ENCODE measurements at regions not wholly inside any gene's neighbourhood (a gene's known extent, or its start where the extent isn't known, plus 50 kb on each side); places are given as distances from the start of the nearest gene placed in this dataset.

DNA sequence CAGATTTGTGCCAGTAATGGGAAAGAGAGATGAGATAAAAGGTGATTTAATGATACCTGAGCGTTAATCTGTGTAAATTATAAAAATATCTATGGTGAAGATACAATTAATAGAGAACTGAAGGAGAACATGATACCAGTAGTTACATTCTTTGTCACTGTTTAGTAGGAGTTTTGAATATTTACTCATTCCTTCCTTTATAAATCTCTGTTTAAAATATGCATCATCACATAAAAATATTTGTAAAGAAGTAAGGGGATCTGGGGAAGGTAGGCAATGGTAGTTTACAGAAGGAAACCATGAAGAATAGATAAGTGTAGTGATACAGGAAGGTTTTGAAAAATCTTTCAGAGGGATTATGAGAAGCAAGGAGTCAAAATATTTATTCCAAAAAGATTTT is 190.6 kb upstream of the PCDH18 start:
- TF ChIP-seq, protein P1, sequence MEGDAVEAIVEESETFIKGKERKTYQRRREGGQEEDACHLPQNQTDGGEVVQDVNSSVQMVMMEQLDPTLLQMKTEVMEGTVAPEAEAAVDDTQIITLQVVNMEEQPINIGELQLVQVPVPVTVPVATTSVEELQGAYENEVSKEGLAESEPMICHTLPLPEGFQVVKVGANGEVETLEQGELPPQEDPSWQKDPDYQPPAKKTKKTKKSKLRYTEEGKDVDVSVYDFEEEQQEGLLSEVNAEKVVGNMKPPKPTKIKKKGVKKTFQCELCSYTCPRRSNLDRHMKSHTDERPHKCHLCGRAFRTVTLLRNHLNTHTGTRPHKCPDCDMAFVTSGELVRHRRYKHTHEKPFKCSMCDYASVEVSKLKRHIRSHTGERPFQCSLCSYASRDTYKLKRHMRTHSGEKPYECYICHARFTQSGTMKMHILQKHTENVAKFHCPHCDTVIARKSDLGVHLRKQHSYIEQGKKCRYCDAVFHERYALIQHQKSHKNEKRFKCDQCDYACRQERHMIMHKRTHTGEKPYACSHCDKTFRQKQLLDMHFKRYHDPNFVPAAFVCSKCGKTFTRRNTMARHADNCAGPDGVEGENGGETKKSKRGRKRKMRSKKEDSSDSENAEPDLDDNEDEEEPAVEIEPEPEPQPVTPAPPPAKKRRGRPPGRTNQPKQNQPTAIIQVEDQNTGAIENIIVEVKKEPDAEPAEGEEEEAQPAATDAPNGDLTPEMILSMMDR (IDR thresholded peaks at IDR 0.05; ENCODE audit: poor library complexity, severe bottlenecking): no peak
- TF ChIP-seq EZH2 (IDR thresholded peaks at IDR 0.05; ENCODE audit: borderline replicate concordance, insufficient read depth, low read length, poor library complexity, severe bottlenecking) (no peak), MXI1 (conservative IDR thresholded peaks at IDR 0.05; ENCODE audit: poor library complexity, severe bottlenecking) (no peak)
- Histone ChIP-seq H3F3A (ENCODE audit: insufficient read depth, low read length, poor library complexity, severe bottlenecking) (no peaks in the 10 kb centered on the region), H3K9me2 (ENCODE audit: insufficient read depth, low read length) (no peaks in the 10 kb centered on the region), H2AFZ (ENCODE audit: low read depth, low read length) (no peak overlapping the region), H3K4me3 (ENCODE audit: low read length) (no peak overlapping the region), H3K27me3 (ENCODE audit: insufficient read depth, low read depth, low read length) (no peaks in the 10 kb centered on the region), H3K79me2 (replicated peaks; ENCODE audit: insufficient read depth, low read length) (no peaks in the 10 kb centered on the region), H3K9ac (ENCODE audit: low read length) (no peak overlapping the region), H4K20me1 (ENCODE audit: insufficient read depth) (no peaks in the 10 kb centered on the region), H3K36me3 (ENCODE audit: insufficient read depth, low read length) (no peaks in the 10 kb centered on the region), H3K9me3 (ENCODE audit: low read length) (no peaks in the 10 kb centered on the region), H3K4me2 (ENCODE audit: low read length) (no peak overlapping the region), H3K27ac (ENCODE audit: low read length) (no peak overlapping the region)

DNA sequence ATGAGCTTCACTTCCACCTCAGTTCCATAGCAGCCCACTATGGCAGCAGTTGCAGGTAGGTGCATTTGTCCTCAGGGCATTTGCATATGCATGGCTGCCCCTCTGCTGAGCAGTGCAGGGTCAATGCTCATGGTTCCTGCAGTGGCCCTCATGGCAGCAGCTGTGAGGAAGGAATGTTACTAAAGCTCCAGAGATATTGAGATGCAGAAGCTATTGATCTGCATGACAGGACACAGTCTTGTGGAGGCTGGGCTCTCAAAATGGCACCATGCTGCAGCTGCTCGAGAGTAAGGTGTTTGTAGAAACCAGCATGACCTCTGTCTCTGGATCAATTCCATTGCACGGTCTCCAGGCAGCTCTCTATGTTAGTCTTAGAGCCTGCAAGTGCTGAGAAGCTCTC is 179.2 kb upstream of the PCDH18 start:
- H3K27me3 ChIP-seq (ENCODE audit: insufficient read depth, low read depth, low read length): no peaks in the 10 kb centered on the region
- H3F3A ChIP-seq (ENCODE audit: insufficient read depth, low read length, poor library complexity, severe bottlenecking): no peaks in the 10 kb centered on the region
- H3K79me2 ChIP-seq (replicated peaks; ENCODE audit: insufficient read depth, low read length): no peaks in the 10 kb centered on the region
- H3K4me3 ChIP-seq (ENCODE audit: low read length): no peak overlapping the region
- H3K9me2 ChIP-seq (ENCODE audit: insufficient read depth, low read length): no peaks in the 10 kb centered on the region
- H3K9ac ChIP-seq (ENCODE audit: low read length): no peak overlapping the region
- no peak overlapping the region for H3K4me2 ChIP-seq (ENCODE audit: low read length)
- TF ChIP-seq TAF1 (IDR thresholded peaks at IDR 0.05; ENCODE audit: low read depth) (no peak), POLR2AphosphoS5 (IDR thresholded peaks at IDR 0.05) (no peak), EZH2 (IDR thresholded peaks at IDR 0.05; ENCODE audit: borderline replicate concordance, insufficient read depth, low read length, poor library complexity, severe bottlenecking) (no peak), RAD21 (conservative IDR thresholded peaks at IDR 0.05) (no peak), EP300 (conservative IDR thresholded peaks at IDR 0.05; ENCODE audit: poor library complexity, severe bottlenecking) (no peak), SMC3 (conservative IDR thresholded peaks at IDR 0.05; ENCODE audit: poor library complexity) (no peak), MXI1 (conservative IDR thresholded peaks at IDR 0.05; ENCODE audit: poor library complexity, severe bottlenecking) (no peak)
- TF ChIP-seq, protein P1 (IDR thresholded peaks at IDR 0.05; ENCODE audit: poor library complexity, severe bottlenecking): no peak
- TF ChIP-seq, protein P2, sequence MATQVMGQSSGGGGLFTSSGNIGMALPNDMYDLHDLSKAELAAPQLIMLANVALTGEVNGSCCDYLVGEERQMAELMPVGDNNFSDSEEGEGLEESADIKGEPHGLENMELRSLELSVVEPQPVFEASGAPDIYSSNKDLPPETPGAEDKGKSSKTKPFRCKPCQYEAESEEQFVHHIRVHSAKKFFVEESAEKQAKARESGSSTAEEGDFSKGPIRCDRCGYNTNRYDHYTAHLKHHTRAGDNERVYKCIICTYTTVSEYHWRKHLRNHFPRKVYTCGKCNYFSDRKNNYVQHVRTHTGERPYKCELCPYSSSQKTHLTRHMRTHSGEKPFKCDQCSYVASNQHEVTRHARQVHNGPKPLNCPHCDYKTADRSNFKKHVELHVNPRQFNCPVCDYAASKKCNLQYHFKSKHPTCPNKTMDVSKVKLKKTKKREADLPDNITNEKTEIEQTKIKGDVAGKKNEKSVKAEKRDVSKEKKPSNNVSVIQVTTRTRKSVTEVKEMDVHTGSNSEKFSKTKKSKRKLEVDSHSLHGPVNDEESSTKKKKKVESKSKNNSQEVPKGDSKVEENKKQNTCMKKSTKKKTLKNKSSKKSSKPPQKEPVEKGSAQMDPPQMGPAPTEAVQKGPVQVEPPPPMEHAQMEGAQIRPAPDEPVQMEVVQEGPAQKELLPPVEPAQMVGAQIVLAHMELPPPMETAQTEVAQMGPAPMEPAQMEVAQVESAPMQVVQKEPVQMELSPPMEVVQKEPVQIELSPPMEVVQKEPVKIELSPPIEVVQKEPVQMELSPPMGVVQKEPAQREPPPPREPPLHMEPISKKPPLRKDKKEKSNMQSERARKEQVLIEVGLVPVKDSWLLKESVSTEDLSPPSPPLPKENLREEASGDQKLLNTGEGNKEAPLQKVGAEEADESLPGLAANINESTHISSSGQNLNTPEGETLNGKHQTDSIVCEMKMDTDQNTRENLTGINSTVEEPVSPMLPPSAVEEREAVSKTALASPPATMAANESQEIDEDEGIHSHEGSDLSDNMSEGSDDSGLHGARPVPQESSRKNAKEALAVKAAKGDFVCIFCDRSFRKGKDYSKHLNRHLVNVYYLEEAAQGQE (IDR thresholded peaks at IDR 0.05; ENCODE audit: borderline replicate concordance): no peak
- H3K27ac ChIP-seq (ENCODE audit: low read length): no peak overlapping the region
- H2AFZ ChIP-seq (ENCODE audit: low read depth, low read length): no peak overlapping the region
- no peaks in the 10 kb centered on the region for H4K20me1 ChIP-seq (ENCODE audit: insufficient read depth)
- no peaks in the 10 kb centered on the region for H3K36me3 ChIP-seq (ENCODE audit: insufficient read depth, low read length)
- no peaks in the 10 kb centered on the region for H3K9me3 ChIP-seq (ENCODE audit: low read length)
